ENCODE measurements at regions not wholly inside any gene's neighbourhood (a gene's known extent, or its start where the extent isn't known, plus 50 kb on each side); places are given as distances from the start of the nearest gene placed in this dataset.

DNA sequence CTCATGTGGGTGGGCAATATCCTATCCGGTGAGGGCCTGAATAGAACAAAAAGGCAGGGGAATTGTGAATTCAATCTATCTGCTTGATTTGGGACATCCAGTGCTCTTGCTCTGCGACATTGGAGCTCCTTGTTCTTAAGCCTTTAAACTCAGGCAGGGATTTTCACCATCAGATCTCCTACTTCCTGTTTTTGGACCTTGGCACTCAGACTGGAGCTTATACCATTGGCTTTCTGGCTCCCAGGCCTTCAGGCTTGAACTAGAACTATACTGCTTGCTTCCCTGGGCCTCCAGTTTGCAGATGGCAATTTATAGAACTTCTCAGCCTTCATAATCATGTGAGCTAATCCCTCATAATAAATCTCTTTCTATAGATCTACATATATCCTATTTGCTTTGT lies 134.3 kb upstream of the CLINT1 start:
- H3K27me3 ChIP-seq = no peaks in the 10 kb centered on the region
- DNase-seq (ENCODE audit: low spot score) = peak; percentile 28
- no peak overlapping the region for H3K4me3 ChIP-seq
- peak overlapping the region; percentile 10 for H2AFZ ChIP-seq
- TF ChIP-seq CTCF (IDR thresholded peaks at IDR 0.05; ENCODE audit: poor library complexity) = no peak
- no peak for TF ChIP-seq EZH2phosphoT487 (IDR thresholded peaks at IDR 0.05; ENCODE audit: low read depth, severe bottlenecking, unreplicated experiment)
- no peak for TF ChIP-seq EZH2 (IDR thresholded peaks at IDR 0.05; ENCODE audit: borderline replicate concordance)
- WGBS (ENCODE audit: low lambda C conversion rate, missing lambda C conversion rate) = 73% methylated on average over 2 of the region's 2 CpGs
- H3K4me2 ChIP-seq = no peak overlapping the region
- H3K4me1 ChIP-seq (ENCODE audit: insufficient read depth) = no peaks in the 10 kb centered on the region
- no peak overlapping the region for H3K27ac ChIP-seq
- no peaks in the 10 kb centered on the region for H3K9me2 ChIP-seq (replicated peaks; ENCODE audit: insufficient read depth)
- H4K20me1 ChIP-seq (ENCODE audit: insufficient read depth, poor library complexity, severe bottlenecking) = no peaks in the 10 kb centered on the region
- H3K36me3 ChIP-seq (replicated peaks; ENCODE audit: insufficient read depth, low read depth) = no peaks in the 10 kb centered on the region
- H3K9me3 ChIP-seq (ENCODE audit: low read depth) = no peaks in the 10 kb centered on the region
- H3K79me2 ChIP-seq = no peaks in the 10 kb centered on the region

DNA sequence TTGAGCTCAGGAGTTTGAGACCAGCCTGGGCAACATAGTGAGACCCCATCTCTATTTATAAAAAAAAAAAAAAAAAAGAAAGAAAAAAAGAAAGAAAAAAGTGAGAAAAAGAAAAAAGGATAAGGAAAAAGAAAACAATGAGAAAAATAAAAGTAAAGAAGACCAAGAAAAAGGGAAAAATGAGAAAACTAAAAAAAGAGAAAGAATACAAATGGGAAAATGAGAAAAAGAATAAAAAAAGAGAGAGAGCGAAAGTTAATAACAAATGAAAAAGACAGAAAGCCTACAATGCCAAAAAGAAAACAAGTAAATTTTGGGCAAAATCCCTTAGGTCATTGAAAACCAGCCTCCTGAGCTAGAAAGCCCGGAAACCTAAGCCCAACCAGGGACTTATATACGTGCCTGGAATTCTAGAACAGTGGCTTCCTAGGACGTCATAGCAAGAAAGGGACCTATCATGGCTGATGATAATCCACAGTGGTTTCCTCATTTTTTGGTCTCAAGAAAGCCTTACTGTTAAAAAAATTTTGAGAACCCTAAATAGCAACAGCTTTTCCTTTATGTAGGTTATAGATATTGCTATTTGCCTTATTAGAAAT lies 131.7 kb upstream of the CLINT1 start:
- no peaks in the 10 kb centered on the region for H3K27me3 ChIP-seq
- no peaks in the 10 kb centered on the region for H3K36me3 ChIP-seq (replicated peaks; ENCODE audit: insufficient read depth, low read depth)
- H3K4me2 ChIP-seq = no peak overlapping the region
- no peaks in the 10 kb centered on the region for H4K20me1 ChIP-seq (ENCODE audit: insufficient read depth, poor library complexity, severe bottlenecking)
- H3K9me2 ChIP-seq (replicated peaks; ENCODE audit: insufficient read depth) = no peaks in the 10 kb centered on the region
- TF ChIP-seq EZH2phosphoT487 (IDR thresholded peaks at IDR 0.05; ENCODE audit: low read depth, severe bottlenecking, unreplicated experiment) (no peak), CTCF (IDR thresholded peaks at IDR 0.05; ENCODE audit: poor library complexity) (no peak), EZH2 (IDR thresholded peaks at IDR 0.05; ENCODE audit: borderline replicate concordance) (no peak)
- H3K4me3 ChIP-seq = no peak overlapping the region
- H3K27ac ChIP-seq = no peak overlapping the region
- DNase-seq (ENCODE audit: low spot score) = no peak
- 94% methylated on average over 4 of the region's 4 CpGs for WGBS (ENCODE audit: low lambda C conversion rate, missing lambda C conversion rate)
- no peaks in the 10 kb centered on the region for H3K4me1 ChIP-seq (ENCODE audit: insufficient read depth)
- no peaks in the 10 kb centered on the region for H3K79me2 ChIP-seq
- no peaks in the 10 kb centered on the region for H3K9me3 ChIP-seq (ENCODE audit: low read depth)
- no peak overlapping the region for H2AFZ ChIP-seq

- Histone ChIP-seq H3K4me2 (no peak overlapping the region), H2AFZ (no peak overlapping the region), H3K9me2 (replicated peaks; ENCODE audit: insufficient read depth) (no peaks in the 10 kb centered on the region), H3K9me3 (ENCODE audit: low read depth) (no peaks in the 10 kb centered on the region), H3K79me2 (no peaks in the 10 kb centered on the region), H3K27ac (no peak overlapping the region), H3K36me3 (replicated peaks; ENCODE audit: insufficient read depth, low read depth) (no peaks in the 10 kb centered on the region), H3K4me1 (ENCODE audit: insufficient read depth) (no peaks in the 10 kb centered on the region), H3K4me3 (no peak overlapping the region), H3K27me3 (no peaks in the 10 kb centered on the region), H4K20me1 (ENCODE audit: insufficient read depth, poor library complexity, severe bottlenecking) (no peaks in the 10 kb centered on the region)
- WGBS (ENCODE audit: low lambda C conversion rate, missing lambda C conversion rate) = 82% methylated on average over 6 of the region's 6 CpGs
- TF ChIP-seq EZH2phosphoT487 (IDR thresholded peaks at IDR 0.05; ENCODE audit: low read depth, severe bottlenecking, unreplicated experiment) (no peak), CTCF (IDR thresholded peaks at IDR 0.05; ENCODE audit: poor library complexity) (no peak), EZH2 (IDR thresholded peaks at IDR 0.05; ENCODE audit: borderline replicate concordance) (no peak)
- no peak for DNase-seq (ENCODE audit: low spot score)
Measured at GRCh38 chr5:157989296-157989695, 130.4 kb upstream of the CLINT1 start.
